ENCODE measurements at regions not wholly inside any gene's neighbourhood (a gene's known extent, or its start where the extent isn't known, plus 50 kb on each side); places are given as distances from the start of the nearest gene placed in this dataset.

DNA sequence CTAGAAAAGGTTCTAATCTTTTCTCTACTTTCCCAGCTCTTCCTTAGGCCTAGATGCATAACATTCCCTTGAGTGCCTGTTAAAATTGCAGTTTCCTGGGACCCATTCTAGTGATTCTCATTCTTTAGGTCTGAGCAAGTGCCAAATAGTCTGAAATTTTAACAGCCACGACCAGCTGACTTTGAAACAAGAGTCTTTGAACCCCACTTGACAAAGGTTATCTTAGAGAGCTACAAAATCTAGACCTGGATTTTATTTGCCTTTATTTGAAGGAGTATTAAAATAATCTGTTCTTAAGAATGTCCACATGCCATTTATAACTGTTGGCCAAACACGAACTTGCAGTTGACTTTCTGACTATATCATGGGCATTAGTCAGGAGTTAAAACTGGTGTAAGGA, 110.2 kb upstream of the LHCGR start:
- TF ChIP-seq YY1 (IDR thresholded peaks at IDR 0.05; ENCODE audit: low read depth): no peak
- no peak for TF ChIP-seq RAD21 (IDR thresholded peaks at IDR 0.05; ENCODE audit: low read depth)
- TF ChIP-seq TAF1 (IDR thresholded peaks at IDR 0.05; ENCODE audit: low read depth): no peak
- TF ChIP-seq FOXM1 (IDR thresholded peaks at IDR 0.05; ENCODE audit: borderline replicate concordance, low read depth): no peak
- no peak for TF ChIP-seq TCF12 (IDR thresholded peaks at IDR 0.05; ENCODE audit: low read depth)
- TF ChIP-seq, protein P1, sequence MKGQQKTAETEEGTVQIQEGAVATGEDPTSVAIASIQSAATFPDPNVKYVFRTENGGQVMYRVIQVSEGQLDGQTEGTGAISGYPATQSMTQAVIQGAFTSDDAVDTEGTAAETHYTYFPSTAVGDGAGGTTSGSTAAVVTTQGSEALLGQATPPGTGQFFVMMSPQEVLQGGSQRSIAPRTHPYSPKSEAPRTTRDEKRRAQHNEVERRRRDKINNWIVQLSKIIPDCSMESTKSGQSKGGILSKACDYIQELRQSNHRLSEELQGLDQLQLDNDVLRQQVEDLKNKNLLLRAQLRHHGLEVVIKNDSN (IDR thresholded peaks at IDR 0.05): no peak

Measured in Ishikawa (cell line).